DMS153 treated with DMSO at 0.1 percent for 48 hours (cell line): ENCODE measurements at regions not wholly inside any gene's neighbourhood (a gene's known extent, or its start where the extent isn't known, plus 50 kb on each side); places are given as distances from the start of the nearest gene placed in this dataset.
A peak's percentile ranks its signal among the peaks of the same experiment; 100 is the strongest.
"Not testable (repeated sequence)": the region's sequence is repeated elsewhere in the genome, so short reads cannot be mapped to it uniquely, and the experiment has no call there.

Source experiments
- DNase-seq: peaks from one replicate; lab custom pipeline; 2025; ENCODE audit not compliant: unreplicated experiment; lab: John Stamatoyannopoulos, UW

DNA sequence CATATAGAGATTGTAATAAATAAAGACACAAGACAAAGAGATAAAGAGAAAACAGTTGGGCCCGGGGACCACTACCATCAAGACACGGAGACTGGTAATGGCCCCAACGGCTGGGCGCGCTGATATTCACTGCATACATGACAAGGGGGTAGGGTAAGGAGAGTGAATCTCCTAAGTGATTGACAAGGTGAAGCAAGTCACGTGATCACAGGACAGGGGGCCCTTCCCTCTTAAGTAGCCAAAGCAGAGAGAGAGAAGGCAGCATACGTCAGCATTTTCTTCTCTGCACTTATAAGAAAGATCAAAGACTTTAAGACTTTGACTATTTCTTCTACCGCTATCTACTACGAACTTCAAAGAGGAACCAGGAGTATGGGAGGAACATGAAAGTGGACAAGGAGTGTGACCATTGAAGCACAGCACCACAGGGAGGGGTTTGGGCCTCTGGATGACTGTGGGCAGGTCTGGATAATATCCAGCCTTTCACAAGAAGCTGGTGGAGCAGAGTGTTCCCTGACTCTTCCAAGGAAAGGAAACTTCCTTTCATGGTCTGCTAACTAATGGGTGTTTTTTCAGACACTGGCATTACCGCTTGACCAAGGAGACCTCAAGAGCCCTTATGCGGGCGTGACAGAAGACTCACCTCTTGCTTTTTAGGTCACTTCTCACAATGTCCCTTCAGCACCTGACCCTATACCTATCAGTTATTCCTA is 75.6 kb downstream of the MRPL39 start:
- not testable (repeated sequence) for DNase-seq

DNA sequence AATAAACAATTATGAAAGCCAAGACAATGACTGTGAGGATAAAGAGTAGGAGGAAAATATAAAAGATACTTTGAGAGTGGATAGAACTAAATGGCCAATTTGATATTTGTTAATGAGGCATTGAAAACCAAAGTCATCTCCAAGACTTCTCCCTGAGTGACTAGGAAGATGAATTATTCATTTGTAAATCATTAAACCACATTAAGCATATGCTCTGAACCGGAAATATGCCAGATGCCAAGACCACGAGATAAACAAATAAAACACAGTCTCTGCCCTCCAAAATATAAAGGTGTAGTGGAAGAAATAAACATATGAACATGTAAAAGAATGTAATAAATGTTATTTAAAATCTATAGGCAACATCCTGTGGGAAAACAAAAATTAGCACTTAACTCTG is 78.8 kb downstream of the MRPL39 start:
- DNase-seq = no peak

DNA sequence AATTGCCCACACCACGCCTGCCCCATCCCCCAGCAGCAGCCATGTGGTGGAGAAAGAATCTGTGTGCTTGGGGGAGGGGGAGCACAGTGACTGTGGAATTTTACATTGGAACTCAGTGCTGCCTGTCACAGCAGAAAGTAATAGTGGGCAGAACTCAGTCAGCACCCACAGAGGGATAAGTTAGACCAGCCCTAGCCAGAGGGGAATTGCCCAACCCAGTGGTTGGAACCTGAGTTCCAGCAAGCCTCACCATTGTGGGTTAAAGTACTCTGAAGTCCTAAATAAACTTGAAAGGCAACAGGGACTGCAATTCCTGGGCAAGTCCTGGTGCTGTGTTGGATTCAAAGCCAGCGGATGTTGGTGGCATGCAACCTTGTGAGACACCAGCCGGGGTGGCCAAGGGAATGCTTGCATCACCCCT is 88.8 kb downstream of the MRPL39 start:
- DNase-seq = no peak

DNA sequence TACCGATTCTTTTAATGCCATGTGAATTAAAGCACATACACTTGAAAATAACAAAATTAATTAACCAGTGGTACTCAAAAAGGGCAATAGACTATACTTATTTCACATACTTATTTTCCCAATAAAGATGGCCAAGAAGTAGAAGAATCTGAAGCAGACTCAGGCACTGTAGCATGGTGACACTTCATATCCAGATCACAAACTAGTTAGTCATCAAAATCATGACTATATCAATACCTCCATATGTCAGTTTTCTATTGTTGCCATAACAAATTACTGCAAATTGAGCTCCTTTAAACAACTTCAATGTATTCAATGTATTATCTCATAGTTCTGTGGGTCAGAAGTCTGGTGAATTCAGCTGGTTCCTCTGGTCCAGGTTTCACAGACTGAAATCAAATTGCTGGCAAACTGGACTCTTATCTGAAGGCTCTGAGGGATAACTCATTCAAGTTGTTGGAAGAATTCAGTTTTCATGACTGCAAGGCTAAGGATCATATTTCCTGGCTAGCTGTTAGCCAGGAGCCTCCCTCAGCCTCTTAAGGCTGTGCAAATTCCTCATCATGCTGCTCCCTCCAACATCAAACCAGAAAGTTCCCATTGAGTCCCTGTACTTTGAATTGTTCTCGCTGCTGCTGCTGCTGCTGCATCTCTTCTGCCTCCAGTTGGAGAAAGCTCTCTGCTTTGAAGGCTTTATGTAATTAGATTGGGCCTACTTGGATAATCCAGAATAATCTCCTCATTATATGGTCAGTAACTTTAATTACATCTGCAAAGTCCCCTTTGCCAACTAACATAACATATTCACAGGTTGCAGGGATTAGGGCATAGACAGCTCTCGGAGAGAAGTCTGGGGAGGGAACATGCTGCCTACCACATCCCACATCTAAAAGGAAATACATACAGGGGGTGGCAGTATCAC is 91.5 kb downstream of the MRPL39 start:
- DNase-seq = no peak

DNA sequence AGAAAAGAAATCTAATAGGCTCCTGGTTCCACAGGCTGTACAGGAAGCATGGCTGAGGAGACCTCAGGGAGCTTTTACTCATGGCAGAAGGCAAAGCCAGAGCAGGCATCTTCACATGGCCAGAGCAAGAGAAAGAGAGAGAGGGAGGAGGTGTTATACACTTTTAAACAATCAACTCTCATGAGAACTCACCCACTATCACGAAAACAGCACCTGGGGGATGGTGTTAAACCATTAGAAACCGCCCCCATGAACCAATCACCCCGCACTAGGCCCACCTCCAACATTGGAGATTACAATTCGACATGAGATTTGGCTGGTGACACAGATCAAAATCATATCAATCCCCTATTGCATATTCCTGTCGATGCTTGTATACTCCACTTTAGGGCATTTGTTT is 93.5 kb downstream of the MRPL39 start:
- DNase-seq = no peak

DNA sequence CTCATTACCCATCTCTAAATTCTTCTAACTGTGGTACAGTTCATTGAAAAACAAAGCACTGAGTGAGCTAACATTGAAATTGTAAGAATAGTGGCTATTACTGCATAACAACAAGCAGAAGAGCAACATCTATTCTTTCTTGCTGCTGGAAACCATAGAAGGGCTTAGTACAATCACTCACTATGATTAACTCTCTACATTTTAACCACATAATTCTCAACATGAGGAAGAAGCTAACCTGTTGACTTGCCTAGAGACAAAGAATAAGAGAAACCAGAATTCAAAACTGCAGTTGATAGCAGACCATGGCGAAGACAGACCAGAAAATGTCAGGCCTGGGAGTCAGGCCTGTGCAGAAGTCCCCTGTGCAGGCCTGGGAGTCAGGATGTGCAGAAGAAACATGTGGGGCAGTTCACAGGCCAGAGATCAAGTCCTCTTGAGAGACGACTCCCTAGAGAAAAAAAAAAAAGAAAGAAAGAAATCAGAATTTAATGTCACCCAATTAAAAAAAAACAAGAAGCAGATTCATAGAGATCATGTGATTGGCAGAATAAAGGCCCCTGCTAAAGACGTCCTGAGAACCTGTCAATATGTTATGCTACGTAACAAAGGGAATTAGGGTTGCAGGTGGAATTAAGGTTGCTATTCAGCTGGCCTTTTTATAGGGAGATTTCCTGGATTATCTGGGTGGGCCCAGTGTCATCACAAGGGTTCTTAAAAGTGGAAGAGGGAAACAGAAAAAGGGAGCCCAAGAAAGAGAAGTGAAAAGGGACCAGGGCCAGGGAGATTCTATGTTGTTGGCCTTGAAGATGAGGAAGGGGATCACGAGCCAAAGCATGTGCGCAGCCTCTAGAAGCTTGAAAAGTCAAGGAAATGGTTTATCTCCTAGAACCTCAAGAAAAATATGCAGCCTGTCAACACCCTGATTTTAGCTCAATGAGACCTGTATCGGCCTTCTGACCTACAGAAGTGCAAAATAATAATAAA is 94.9 kb downstream of the MRPL39 start:
- no peak for DNase-seq

DNA sequence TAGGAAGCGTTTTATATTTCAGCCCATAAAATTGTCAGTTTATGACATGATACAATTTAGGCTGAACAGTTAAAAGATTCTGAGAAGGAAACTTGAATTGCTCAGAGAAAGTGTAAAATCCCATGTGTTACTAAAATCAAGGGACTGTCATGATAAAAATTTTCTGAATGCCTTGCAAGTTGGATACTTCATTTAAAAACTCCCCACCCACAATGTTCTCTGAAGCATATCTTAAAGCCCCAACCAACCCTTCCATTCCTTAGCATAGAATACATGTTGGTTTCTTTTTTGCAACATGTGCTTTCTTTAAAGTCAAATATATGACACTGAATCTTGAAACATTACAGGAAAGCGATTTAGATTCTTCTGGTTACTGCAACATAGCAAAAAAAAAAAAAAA is 97.4 kb downstream of the MRPL39 start:
- no peak for DNase-seq

DNA sequence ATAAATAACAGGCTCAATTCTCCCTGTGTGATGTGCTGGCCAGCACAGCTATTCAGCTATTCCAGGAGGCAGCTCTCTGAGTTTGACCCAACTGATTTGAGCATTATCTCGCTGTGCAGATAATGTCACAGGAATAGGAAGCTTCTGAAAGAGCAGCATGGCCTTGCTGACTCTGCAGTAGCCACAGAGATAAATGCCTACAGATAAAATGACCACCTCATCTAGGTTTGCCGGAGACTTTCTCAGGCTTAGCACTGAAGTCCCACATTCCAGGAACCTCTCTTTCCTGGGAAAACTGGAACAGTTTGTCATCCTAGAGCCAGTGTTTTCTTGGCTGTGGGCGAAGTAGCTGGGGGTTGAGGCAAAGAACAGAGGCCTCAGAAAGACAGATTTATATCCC is 98.9 kb downstream of the MRPL39 start:
- no peak for DNase-seq

DNA sequence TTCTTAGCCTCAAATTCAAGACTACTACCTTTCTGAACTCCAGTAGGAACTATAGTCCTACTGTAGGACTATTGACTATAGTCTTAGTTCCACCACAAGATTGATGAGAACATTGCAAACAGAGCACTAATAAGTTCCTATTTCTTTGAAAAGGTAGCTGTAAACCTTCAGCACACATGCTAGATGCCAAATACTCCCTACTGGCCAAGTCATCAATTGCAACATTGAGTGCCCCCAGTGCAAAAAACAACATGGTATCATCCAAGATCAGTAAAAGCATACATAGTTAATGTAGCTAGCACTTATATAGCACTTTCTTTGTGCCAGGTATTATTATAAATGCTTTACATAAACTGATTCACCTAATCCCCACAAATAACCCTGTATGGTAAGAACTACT is 99.8 kb downstream of the MRPL39 start:
- no peak for DNase-seq

DNA sequence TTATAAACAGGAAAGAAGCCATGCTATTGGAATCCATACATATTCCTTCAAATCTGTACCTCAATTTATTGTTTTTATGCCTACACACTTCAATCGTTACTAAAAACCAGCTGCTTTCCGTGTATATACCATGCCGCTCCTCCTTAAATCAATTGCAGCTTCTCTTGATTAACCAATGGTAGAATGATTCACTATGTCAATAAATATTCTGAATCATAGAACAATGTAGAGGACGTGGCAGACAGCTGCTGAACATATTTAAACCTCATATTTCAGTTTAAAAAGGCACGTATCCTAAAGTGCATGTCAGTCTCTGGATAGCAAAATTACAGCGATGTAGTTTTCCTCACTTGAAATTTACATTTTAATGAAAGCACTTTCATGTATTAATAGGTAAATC is 100.4 kb downstream of the MRPL39 start:
- DNase-seq = peak; percentile 24

DNA sequence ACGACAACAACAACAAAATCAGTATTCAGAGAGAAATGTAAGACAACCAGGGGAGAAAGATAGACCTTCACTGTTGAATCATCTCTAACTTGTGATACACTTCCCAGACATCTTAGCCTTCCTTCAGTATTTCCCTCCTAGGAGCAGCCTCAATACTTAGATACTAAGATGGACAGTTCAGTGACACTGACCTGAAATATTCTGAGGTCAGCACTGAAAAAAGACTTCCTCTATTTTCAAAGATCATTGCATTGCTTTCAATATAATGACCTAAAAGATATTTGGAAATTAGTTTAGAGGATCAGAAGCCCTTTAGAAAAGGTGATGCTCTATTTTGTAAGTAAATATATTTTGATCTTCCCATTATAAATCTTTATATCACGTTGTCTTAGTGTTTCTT is 101.0 kb downstream of the MRPL39 start:
- DNase-seq = no peak

DNA sequence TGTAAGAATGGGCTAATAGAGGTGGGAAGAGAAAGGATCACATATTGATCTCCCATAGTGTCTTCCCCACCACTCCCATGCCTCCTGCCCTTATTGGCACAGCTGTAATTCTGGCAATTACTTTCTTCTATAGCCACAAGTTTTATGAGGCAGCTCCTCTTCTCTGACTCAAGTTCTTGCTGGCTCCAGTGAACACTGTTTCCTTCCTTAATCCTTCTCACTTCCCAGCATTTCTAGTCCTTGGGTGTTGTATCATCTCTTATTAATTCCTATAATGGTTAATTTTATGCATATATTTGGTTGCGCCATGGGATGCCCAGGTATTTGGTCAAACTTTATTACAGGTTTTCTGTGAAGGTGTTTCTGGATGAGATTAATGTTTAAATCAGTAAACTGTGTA is 103.3 kb downstream of the MRPL39 start:
- DNase-seq = no peak

DNA sequence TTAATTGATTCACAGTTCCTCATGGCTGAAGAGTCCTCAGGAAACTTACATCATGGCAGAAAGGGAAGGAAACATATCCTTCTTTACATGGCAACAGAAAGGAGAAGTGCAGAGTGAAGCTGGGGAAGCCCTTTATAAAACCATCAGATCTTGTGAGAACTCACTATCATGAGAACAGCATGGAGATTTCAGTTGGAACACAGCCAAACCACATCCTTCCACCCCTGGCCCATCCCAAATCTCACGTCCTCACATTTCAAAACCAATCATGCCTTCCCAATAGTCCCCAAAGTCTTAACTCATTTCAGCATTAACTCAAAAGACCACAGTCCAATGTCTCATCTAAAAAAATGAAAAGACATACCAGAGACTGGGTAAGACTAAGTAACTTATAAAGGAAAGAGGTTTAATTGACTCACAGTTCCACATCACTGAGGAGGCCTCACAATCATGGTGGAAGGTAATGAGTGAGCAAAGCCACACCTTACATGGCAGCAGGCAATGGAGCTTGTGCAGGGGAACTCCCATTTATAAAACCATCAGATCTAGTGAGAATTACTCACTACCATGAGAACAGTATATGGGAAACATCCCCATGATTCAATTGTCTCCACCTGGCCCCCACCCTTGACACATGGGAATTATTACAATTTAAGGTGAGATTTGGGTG is 105.2 kb downstream of the MRPL39 start:
- DNase-seq = no peak

DNA sequence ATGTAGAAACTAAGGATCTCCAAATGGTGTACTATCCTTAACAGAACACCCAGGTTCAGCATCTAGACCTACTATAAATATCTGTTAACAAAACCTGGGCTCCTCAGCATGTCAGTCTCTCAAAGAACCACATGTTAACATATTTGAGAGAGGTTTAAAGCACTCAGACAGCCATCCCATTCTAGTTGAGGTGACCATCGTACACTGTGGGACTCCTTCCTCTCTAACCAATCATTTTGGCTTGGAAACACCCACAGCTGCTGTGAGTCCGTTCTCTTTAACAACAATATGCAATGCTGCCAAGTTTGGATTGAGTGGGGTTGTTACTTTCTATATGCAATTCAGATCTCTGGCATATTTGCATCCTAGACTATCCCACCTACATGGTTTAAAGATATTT is 105.8 kb downstream of the MRPL39 start:
- DNase-seq = no peak

DNA sequence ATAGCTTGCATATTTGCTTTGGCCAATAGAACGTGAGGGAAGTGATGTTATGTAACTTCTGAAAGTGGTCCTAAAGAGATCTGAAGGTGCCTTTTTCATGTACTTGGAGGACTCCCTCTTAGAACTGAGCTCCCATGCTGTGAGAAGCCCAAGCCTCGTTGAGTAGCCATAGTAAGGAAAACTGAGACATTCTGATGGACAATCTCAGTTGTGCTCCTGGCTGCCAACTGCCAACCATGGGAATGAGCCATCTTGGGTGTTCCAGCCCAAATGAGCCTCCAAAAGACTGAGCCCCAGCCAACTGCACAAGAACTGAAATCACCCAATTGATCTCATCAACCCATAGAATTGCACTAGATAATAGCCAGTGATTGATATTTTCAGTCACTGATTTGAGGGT is 106.7 kb downstream of the MRPL39 start:
- DNase-seq = no peak

DNA sequence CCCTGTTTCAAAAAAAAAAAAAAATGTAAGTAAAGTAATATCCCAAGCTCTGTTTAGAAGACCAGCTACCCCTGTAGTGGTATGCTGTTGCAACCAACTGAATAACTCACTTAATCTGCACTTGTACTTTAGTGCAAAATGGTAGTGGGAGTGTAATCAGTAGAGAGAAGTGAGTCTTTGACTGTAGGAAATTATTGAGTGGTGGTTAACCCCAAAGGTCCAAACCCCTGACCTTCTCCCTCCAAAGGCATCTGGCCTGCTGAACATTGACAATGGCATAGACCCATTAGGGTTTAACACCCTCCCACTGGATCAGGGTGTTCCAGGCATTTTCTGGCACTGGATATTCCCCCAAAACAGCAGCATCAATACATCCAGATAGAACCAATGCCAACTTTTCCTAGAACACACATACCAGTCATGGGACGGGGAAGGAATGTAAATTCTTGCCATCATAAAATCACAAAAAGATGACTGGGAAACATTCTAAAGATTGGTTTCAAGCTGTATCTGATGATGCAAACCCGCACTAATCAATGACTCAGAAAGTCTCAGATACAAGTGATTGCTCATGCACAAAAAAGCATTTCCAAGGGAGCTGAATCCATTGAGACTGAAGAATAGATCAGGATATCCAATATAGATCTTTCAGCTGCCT is 110.3 kb downstream of the MRPL39 start:
- DNase-seq = no peak

DNA sequence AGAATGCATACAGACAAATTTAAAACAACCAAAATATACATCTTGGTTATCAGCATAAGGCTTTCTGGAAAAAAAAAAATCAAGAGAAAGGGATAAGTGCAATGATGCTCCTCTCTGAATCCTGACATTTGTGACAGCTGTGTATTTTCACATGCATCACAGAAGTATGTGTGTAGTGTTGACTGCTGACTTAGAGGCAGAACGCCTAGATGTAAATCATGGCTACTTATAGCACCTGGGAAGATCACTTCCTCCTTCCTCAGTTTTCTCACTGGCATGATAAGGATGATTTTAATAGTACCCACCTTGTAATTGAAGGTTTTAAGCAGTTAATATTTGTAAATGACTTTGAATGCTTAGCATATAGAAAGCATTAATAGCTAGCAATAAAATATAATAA is 112.5 kb downstream of the MRPL39 start:
- no peak for DNase-seq

DNA sequence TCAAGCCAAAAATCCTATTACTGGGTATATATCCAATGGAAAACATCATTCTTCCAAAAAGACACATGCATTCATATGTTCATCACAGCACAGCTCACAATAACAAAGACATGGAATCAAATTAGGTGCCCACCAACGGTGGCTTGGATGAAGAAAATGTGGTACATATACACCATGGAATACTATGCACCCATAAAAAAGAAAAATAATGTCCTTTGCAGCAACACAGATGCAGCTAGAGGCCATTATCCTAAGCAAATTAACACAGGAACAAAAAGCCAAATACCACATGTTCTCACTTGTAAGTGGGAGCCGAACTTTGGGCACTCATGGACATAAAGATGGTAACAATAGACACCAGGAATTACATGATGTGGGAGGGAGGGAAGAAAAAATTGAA is 113.6 kb downstream of the MRPL39 start:
- DNase-seq = no peak

DNA sequence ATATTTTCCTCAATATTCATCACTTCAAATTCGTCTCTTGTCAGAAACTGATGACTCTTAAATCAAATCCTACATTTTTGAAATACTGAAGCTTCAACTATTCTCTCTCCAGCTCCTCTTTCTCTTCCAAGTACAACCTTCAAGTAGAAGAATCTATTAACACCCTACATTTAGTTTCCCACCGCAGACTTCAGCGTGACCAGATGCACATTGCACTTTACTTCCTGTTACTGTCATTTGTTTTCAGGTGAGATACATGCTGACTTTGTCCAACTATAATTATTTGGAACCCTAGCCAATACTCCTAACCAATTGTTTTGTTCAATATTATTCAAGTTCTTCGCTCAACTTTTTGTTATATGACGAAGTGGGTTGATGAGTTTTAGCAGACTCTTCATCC is 116.0 kb downstream of the MRPL39 start:
- no peak for DNase-seq

DNA sequence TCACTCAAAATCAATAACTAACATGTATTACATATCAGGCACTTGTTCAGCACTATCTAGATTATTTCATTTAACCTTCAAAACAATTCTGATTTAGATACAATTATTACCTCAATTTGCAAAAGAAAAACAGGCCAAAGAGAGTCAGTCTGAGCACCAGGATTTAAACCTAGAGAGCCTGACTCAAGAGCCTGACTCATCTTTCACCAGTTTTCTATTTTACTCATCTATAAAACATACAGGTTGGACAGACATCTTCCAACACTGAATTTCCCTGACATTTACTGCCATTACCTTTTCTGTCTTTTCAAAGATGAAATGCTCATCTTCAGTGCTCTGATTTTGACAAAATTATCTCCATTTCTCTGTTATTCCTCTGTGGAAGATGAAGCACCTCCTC is 116.5 kb downstream of the MRPL39 start:
- no peak for DNase-seq
